ENCODE measurements at regions not wholly inside any gene's neighbourhood (a gene's known extent, or its start where the extent isn't known, plus 50 kb on each side); places are given as distances from the start of the nearest gene placed in this dataset.

GRCh38 chr12:39061576-39061975 lies 156.2 kb upstream of the CPNE8 start:
- Histone ChIP-seq H4K91ac (ENCODE audit: low read depth, low read length, poor library complexity) (no peak overlapping the region), H3K14ac (ENCODE audit: low read length) (no peak overlapping the region), H3K27ac (replicated peaks; ENCODE audit: low read length) (no peak overlapping the region), H3K4ac (ENCODE audit: low read length) (no peak overlapping the region), H2AK5ac (ENCODE audit: low read depth, low read length) (no peak overlapping the region), H2BK120ac (ENCODE audit: low read depth, low read length) (no peak overlapping the region), H3K9me3 (replicated peaks in 1 of 2; ENCODE audit: control insufficient read depth in 2 of 2, insufficient read depth in 1 of 2, low read depth in 1 of 2, low read length in 2 of 2) (no peaks in the 10 kb centered on the region), H3K4me1 (ENCODE audit: control insufficient read depth in 2 of 2, insufficient read depth in 1 of 2, low read depth in 1 of 2, low read length in 2 of 2) (no peaks in the 10 kb centered on the region), H2BK12ac (ENCODE audit: low read length) (no peak overlapping the region), H2AFZ (ENCODE audit: low read length) (no peak overlapping the region), H3K36me3 (replicated peaks in 1 of 2; ENCODE audit: control insufficient read depth in 2 of 2, insufficient read depth in 2 of 2, low read length in 2 of 2) (no peaks in the 10 kb centered on the region), H3K4me3 (ENCODE audit: low read length in 2 of 2) (no peak overlapping the region), H2BK5ac (ENCODE audit: low read length) (no peak overlapping the region), H2BK15ac (ENCODE audit: low read length) (no peak overlapping the region), H3K18ac (ENCODE audit: low read length) (no peak overlapping the region), H4K8ac (ENCODE audit: low read depth, low read length) (no peak overlapping the region), H3K79me1 (ENCODE audit: low read depth, low read length) (no peaks in the 10 kb centered on the region), H3K23ac (ENCODE audit: low read depth, low read length, poor library complexity) (no peak overlapping the region), H3K9ac (ENCODE audit: low read depth, low read length, poor library complexity) (no peak overlapping the region), H3K4me2 (ENCODE audit: insufficient read depth, low read length, poor library complexity, severe bottlenecking) (no peak overlapping the region), H3K27me3 (ENCODE audit: control insufficient read depth in 3 of 3, insufficient read depth in 3 of 3, low read depth in 1 of 3, low read length in 3 of 3) (no peaks in the 10 kb centered on the region)
- WGBS, 2 donors (ENCODE audit: extremely low coverage in 2 of 2, insufficient read length in 2 of 2, insufficient replicate concordance in 1 of 2): no CpG with 5 or more reads among the region's 7 CpGs
- no peak for DNase-seq (ENCODE audit: low spot score)

- H2AK5ac ChIP-seq (ENCODE audit: low read depth, low read length): no peak overlapping the region
- peaks cover 0 to 3% of the 10 kb centered on the region in 2 donors for H3K4me1 ChIP-seq (ENCODE audit: control insufficient read depth in 2 of 2, insufficient read depth in 1 of 2, low read depth in 1 of 2, low read length in 2 of 2)
- no peak overlapping the region for H2BK15ac ChIP-seq (ENCODE audit: low read length)
- no peak overlapping the region for H3K4me2 ChIP-seq (ENCODE audit: insufficient read depth, low read length, poor library complexity, severe bottlenecking)
- no peaks in the 10 kb centered on the region for H3K79me1 ChIP-seq (ENCODE audit: low read depth, low read length)
- H3K27me3 ChIP-seq (ENCODE audit: control insufficient read depth in 3 of 3, insufficient read depth in 3 of 3, low read depth in 1 of 3, low read length in 3 of 3): no peaks in the 10 kb centered on the region
- H3K4me3 ChIP-seq (ENCODE audit: low read length in 2 of 2): no peak overlapping the region
- no peak overlapping the region for H3K14ac ChIP-seq (ENCODE audit: low read length)
- H2BK5ac ChIP-seq (ENCODE audit: low read length): no peak overlapping the region
- no peaks in the 10 kb centered on the region for H3K9me3 ChIP-seq (replicated peaks in 1 of 2; ENCODE audit: control insufficient read depth in 2 of 2, insufficient read depth in 1 of 2, low read depth in 1 of 2, low read length in 2 of 2)
- no peaks in the 10 kb centered on the region for H3K36me3 ChIP-seq (replicated peaks in 1 of 2; ENCODE audit: control insufficient read depth in 2 of 2, insufficient read depth in 2 of 2, low read length in 2 of 2)
- H3K18ac ChIP-seq (ENCODE audit: low read length): no peak overlapping the region
- H3K4ac ChIP-seq (ENCODE audit: low read length): no peak overlapping the region
- no peak overlapping the region for H4K91ac ChIP-seq (ENCODE audit: low read depth, low read length, poor library complexity)
- no peak for DNase-seq (ENCODE audit: low spot score)
- no peak overlapping the region for H3K27ac ChIP-seq (replicated peaks; ENCODE audit: low read length)
- no peak overlapping the region for H3K9ac ChIP-seq (ENCODE audit: low read depth, low read length, poor library complexity)
- no peak overlapping the region for H3K23ac ChIP-seq (ENCODE audit: low read depth, low read length, poor library complexity)
- H2AFZ ChIP-seq (ENCODE audit: low read length): no peak overlapping the region
- H2BK12ac ChIP-seq (ENCODE audit: low read length): no peak overlapping the region
- no peak overlapping the region for H4K8ac ChIP-seq (ENCODE audit: low read depth, low read length)
- no peak overlapping the region for H2BK120ac ChIP-seq (ENCODE audit: low read depth, low read length)
Observed at GRCh38 chr12:39048395-39048794, 143.0 kb upstream of the CPNE8 start.

- Histone ChIP-seq H2BK120ac (ENCODE audit: low read depth, low read length) (no peak overlapping the region), H2BK12ac (ENCODE audit: low read length) (no peak overlapping the region), H3K4me3 (ENCODE audit: low read length in 2 of 2) (no peak overlapping the region), H3K18ac (ENCODE audit: low read length) (no peak overlapping the region), H3K4me1 (ENCODE audit: control insufficient read depth in 2 of 2, insufficient read depth in 1 of 2, low read depth in 1 of 2, low read length in 2 of 2) (peaks cover 0 to 4% of the 10 kb centered on the region in 2 donors), H4K8ac (ENCODE audit: low read depth, low read length) (no peak overlapping the region), H3K14ac (ENCODE audit: low read length) (no peak overlapping the region), H3K36me3 (replicated peaks in 1 of 2; ENCODE audit: control insufficient read depth in 2 of 2, insufficient read depth in 2 of 2, low read length in 2 of 2) (no peaks in the 10 kb centered on the region), H2BK15ac (ENCODE audit: low read length) (no peak overlapping the region), H2BK5ac (ENCODE audit: low read length) (no peak overlapping the region), H3K4ac (ENCODE audit: low read length) (no peak overlapping the region), H3K4me2 (ENCODE audit: insufficient read depth, low read length, poor library complexity, severe bottlenecking) (no peak overlapping the region), H3K9me3 (replicated peaks in 1 of 2; ENCODE audit: control insufficient read depth in 2 of 2, insufficient read depth in 1 of 2, low read depth in 1 of 2, low read length in 2 of 2) (no peaks in the 10 kb centered on the region), H3K27me3 (ENCODE audit: control insufficient read depth in 3 of 3, insufficient read depth in 3 of 3, low read depth in 1 of 3, low read length in 3 of 3) (no peaks in the 10 kb centered on the region), H2AK5ac (ENCODE audit: low read depth, low read length) (no peak overlapping the region), H3K79me1 (ENCODE audit: low read depth, low read length) (no peaks in the 10 kb centered on the region), H3K27ac (replicated peaks; ENCODE audit: low read length) (no peak overlapping the region), H3K9ac (ENCODE audit: low read depth, low read length, poor library complexity) (no peak overlapping the region), H2AFZ (ENCODE audit: low read length) (no peak overlapping the region), H3K23ac (ENCODE audit: low read depth, low read length, poor library complexity) (no peak overlapping the region), H4K91ac (ENCODE audit: low read depth, low read length, poor library complexity) (no peak overlapping the region)
- DNase-seq (ENCODE audit: low spot score): no peak
- WGBS, 2 donors (ENCODE audit: extremely low coverage in 2 of 2, insufficient read length in 2 of 2, insufficient replicate concordance in 1 of 2): no CpG with 5 or more reads among the region's 8 CpGs
Observed at GRCh38 chr12:39047539-39048262, 142.3 kb upstream of the CPNE8 start.

GRCh38 chr12:39044754-39045153 lies 139.4 kb upstream of the CPNE8 start:
- H3K27ac ChIP-seq (replicated peaks; ENCODE audit: low read length): no peak overlapping the region
- no peak overlapping the region for H3K4me3 ChIP-seq (ENCODE audit: low read length in 2 of 2)
- WGBS, 2 donors (ENCODE audit: extremely low coverage in 2 of 2, insufficient read length in 2 of 2, insufficient replicate concordance in 1 of 2): no CpG with 5 or more reads among the region's 3 CpGs
- H3K4me1 ChIP-seq (ENCODE audit: control insufficient read depth in 2 of 2, insufficient read depth in 1 of 2, low read depth in 1 of 2, low read length in 2 of 2): peaks cover 0 to 4% of the 10 kb centered on the region in 2 donors
- H4K8ac ChIP-seq (ENCODE audit: low read depth, low read length): no peak overlapping the region
- H3K27me3 ChIP-seq (ENCODE audit: control insufficient read depth in 3 of 3, insufficient read depth in 3 of 3, low read depth in 1 of 3, low read length in 3 of 3): no peaks in the 10 kb centered on the region
- H3K9ac ChIP-seq (ENCODE audit: low read depth, low read length, poor library complexity): no peak overlapping the region
- no peak overlapping the region for H2AFZ ChIP-seq (ENCODE audit: low read length)
- no peak overlapping the region for H3K18ac ChIP-seq (ENCODE audit: low read length)
- H2BK15ac ChIP-seq (ENCODE audit: low read length): no peak overlapping the region
- H2AK5ac ChIP-seq (ENCODE audit: low read depth, low read length): no peak overlapping the region
- no peak overlapping the region for H3K4me2 ChIP-seq (ENCODE audit: insufficient read depth, low read length, poor library complexity, severe bottlenecking)
- H2BK12ac ChIP-seq (ENCODE audit: low read length): no peak overlapping the region
- no peaks in the 10 kb centered on the region for H3K9me3 ChIP-seq (replicated peaks in 1 of 2; ENCODE audit: control insufficient read depth in 2 of 2, insufficient read depth in 1 of 2, low read depth in 1 of 2, low read length in 2 of 2)
- no peak overlapping the region for H4K91ac ChIP-seq (ENCODE audit: low read depth, low read length, poor library complexity)
- H2BK120ac ChIP-seq (ENCODE audit: low read depth, low read length): no peak overlapping the region
- H3K23ac ChIP-seq (ENCODE audit: low read depth, low read length, poor library complexity): no peak overlapping the region
- no peak overlapping the region for H2BK5ac ChIP-seq (ENCODE audit: low read length)
- H3K79me1 ChIP-seq (ENCODE audit: low read depth, low read length): no peaks in the 10 kb centered on the region
- no peaks in the 10 kb centered on the region for H3K36me3 ChIP-seq (replicated peaks in 1 of 2; ENCODE audit: control insufficient read depth in 2 of 2, insufficient read depth in 2 of 2, low read length in 2 of 2)
- DNase-seq (ENCODE audit: low spot score): no peak
- no peak overlapping the region for H3K4ac ChIP-seq (ENCODE audit: low read length)
- no peak overlapping the region for H3K14ac ChIP-seq (ENCODE audit: low read length)

All from neuronal stem cell (in vitro differentiated cells).